CD4-positive, alpha-beta T cell (primary cell): ENCODE measurements at regions not wholly inside any gene's neighbourhood (a gene's known extent, or its start where the extent isn't known, plus 50 kb on each side); places are given as distances from the start of the nearest gene placed in this dataset.

Source experiments
- ATAC-seq: fragments of 200-7000 bp; cut with Tn5 transposase; one replicate; pipeline ENCODE4 v1.10.0; 2022; ENCODE audit warnings: mild to moderate bottlenecking; ENCODE audit not compliant: poor library complexity
- CTCF ChIA-PET: fragments of 350-600 bp; sonication (Branson Sonifier 250); formaldehyde crosslinking; loops from one replicate; lab custom pipeline; 2021; ENCODE audit warnings: antibody characterized with exemption, inconsistent platforms; lab: Charles Lee
- POLR2A ChIA-PET: fragments of 350-600 bp; sonication (Branson Sonifier 250); formaldehyde crosslinking; loops from one replicate; lab custom pipeline; 2021; ENCODE audit warnings: antibody characterized with exemption, inconsistent platforms; lab: Charles Lee
- DNase-seq, 14 experiments: peaks; one replicate each; pipeline ENCODE4 v3.0.0-alpha.2; 2013 to 2020; ENCODE audit warnings: mixed read lengths in 2 of 14
- H3K27ac ChIP-seq, 2 donors: one replicate each; pipeline versions ENCODE4 v1.5.1 to v1.7.0; 2013; ENCODE audit warnings: low read length in 2 of 2, low read depth in 1 of 2, mild to moderate bottlenecking in 1 of 2
- H3K27me3 ChIP-seq, 2 experiments: 1 replicate in 1 of 2; 2 replicates in 1 of 2; pipeline versions ENCODE4 v1.6.1 to v1.7.0; 2013; ENCODE audit warnings: low read length in 2 of 2, control low read depth in 1 of 2, mild to moderate bottlenecking in 1 of 2, moderate library complexity in 1 of 2; ENCODE audit not compliant: insufficient read depth in 2 of 2, control insufficient read depth in 1 of 2
- H3K36me3 ChIP-seq: one replicate; pipeline ENCODE4 v1.6.1; 2013; ENCODE audit warnings: low read length, control low read depth; ENCODE audit not compliant: insufficient read depth
- H3K4me1 ChIP-seq: one replicate; pipeline ENCODE4 v1.6.1; 2013; ENCODE audit warnings: low read length, control low read depth; ENCODE audit not compliant: insufficient read depth
- H3K4me3 ChIP-seq: one replicate; pipeline ENCODE4 v1.5.1; 2013; ENCODE audit warnings: mild to moderate bottlenecking, low read length, moderate library complexity
- H3K9me3 ChIP-seq, 2 experiments: 1 replicate in 1 of 2; 2 replicates in 1 of 2; pipeline versions ENCODE4 v1.6.1 to v1.7.0; 2013; ENCODE audit warnings: low read length in 2 of 2, mild to moderate bottlenecking in 2 of 2, control low read depth in 1 of 2, moderate library complexity in 1 of 2; ENCODE audit not compliant: control insufficient read depth in 1 of 2, insufficient read depth in 1 of 2
- H3K27ac Mint-ChIP-seq: one replicate; pipeline ENCODE4 v1.8.0; 2020; ENCODE audit warnings: mixed read lengths
- H3K27me3 Mint-ChIP-seq: one replicate; pipeline ENCODE4 v1.8.0; 2021; ENCODE audit warnings: mixed read lengths
- H3K36me3 Mint-ChIP-seq: one replicate; pipeline ENCODE4 v1.8.0; 2021; ENCODE audit warnings: low read depth, mixed read lengths
- H3K4me1 Mint-ChIP-seq: one replicate; pipeline ENCODE4 v1.8.0; 2021; ENCODE audit warnings: low read depth, mixed read lengths
- H3K4me3 Mint-ChIP-seq: one replicate; pipeline ENCODE4 v1.8.0; 2020; ENCODE audit warnings: mild to moderate bottlenecking, mixed read lengths
- H3K9me3 Mint-ChIP-seq: one replicate; pipeline ENCODE4 v1.8.0; 2020; ENCODE audit warnings: mixed read lengths
- CTCF ChIP-seq: fragments of 200-600 bp; IDR thresholded peaks from one replicate; pipeline ENCODE4 v1.8.0; 2022; ENCODE audit warnings: antibody characterized with exemption, mild to moderate bottlenecking
- intact Hi-C, 2 experiments: fragments of 100-400 bp; cut with DNase I in 1 of 2; cut with micrococcal nuclease in 1 of 2; formaldehyde crosslinking; loops; one replicate each; pipeline versions ENCODE4 v1.15.1 to v1.9.0; 2023 to 2025; cut with DNase I, micrococcal nuclease

DNA sequence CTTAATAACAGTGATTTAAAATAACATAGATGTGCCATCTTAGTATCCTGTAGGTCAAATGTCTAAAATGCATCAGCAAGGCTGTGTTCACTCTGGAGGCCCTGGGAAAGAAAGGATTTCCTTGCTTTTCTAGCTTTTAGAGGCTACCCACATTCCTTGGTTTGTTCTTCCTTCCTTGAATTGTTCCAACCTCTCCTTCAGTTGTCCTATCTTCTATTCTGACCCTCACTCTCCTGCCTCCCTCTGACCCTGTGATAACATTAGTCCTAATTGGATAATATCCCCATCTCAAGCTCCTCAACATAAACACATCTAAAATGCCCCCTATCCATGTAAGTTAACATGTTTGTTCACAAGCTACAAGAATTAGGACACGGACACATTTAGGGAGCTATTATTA lies 733.5 kb downstream of the SOCS6 start:
- H3K27ac Mint-ChIP-seq: no peak overlapping the region
- H3K27ac ChIP-seq: no peak overlapping the region
- H3K9me3 ChIP-seq: peaks cover 0 to 5% of the 10 kb centered on the region in 2 experiments
- DNase-seq (no peak), ATAC-seq (no peak)
- no peaks in the 10 kb centered on the region for H3K27me3 ChIP-seq
- ChIA-PET POLR2A (no interaction called here), CTCF (no interaction called here)
- H3K36me3 Mint-ChIP-seq: no peaks in the 10 kb centered on the region
- intact Hi-C loops: no loop called here
- no peaks in the 10 kb centered on the region for H3K4me1 ChIP-seq
- peaks cover 5% of the 10 kb centered on the region for H3K9me3 Mint-ChIP-seq
- no peaks in the 10 kb centered on the region for H3K27me3 Mint-ChIP-seq
- peaks cover 4% of the 10 kb centered on the region for H3K4me1 Mint-ChIP-seq
- TF ChIP-seq CTCF: no peak
- H3K36me3 ChIP-seq: no peaks in the 10 kb centered on the region
- no peak overlapping the region for H3K4me3 Mint-ChIP-seq
- H3K4me3 ChIP-seq: no peak overlapping the region

GRCh38 chr18:71021030-71021362 lies 732.2 kb downstream of the SOCS6 start:
- Mint-ChIP-seq H3K9me3 (peaks cover 5% of the 10 kb centered on the region), H3K4me1 (peaks cover 4% of the 10 kb centered on the region), H3K27ac (no peak overlapping the region), H3K4me3 (no peak overlapping the region), H3K27me3 (no peaks in the 10 kb centered on the region), H3K36me3 (no peaks in the 10 kb centered on the region)
- Histone ChIP-seq H3K9me3 (peaks cover 0 to 6% of the 10 kb centered on the region in 2 experiments), H3K27me3 (no peaks in the 10 kb centered on the region), H3K36me3 (no peaks in the 10 kb centered on the region), H3K4me1 (no peaks in the 10 kb centered on the region), H3K27ac (no peak overlapping the region), H3K4me3 (no peak overlapping the region)
- DNase-seq (no peak), ATAC-seq (no peak)
- intact Hi-C loops: no loop called here
- ChIA-PET POLR2A (no interaction called here), CTCF (no interaction called here)
- TF ChIP-seq CTCF: no peak

- POLR2A ChIA-PET: no interaction called here
- Mint-ChIP-seq H3K27me3 (no peaks in the 10 kb centered on the region), H3K27ac (no peak overlapping the region), H3K4me3 (no peak overlapping the region), H3K36me3 (no peaks in the 10 kb centered on the region), H3K9me3 (peaks cover 3% of the 10 kb centered on the region), H3K4me1 (peaks cover 4% of the 10 kb centered on the region)
- H3K27ac ChIP-seq: no peak overlapping the region
- DNase-seq (no peak), ATAC-seq (no peak)
- no peaks in the 10 kb centered on the region for H3K36me3 ChIP-seq
- H3K4me1 ChIP-seq: no peaks in the 10 kb centered on the region
- no peaks in the 10 kb centered on the region for H3K27me3 ChIP-seq
- H3K9me3 ChIP-seq: peaks cover 0 to 9% of the 10 kb centered on the region in 2 experiments
- no peak overlapping the region for H3K4me3 ChIP-seq
- no peak for TF ChIP-seq CTCF
- intact Hi-C loops: no loop called here
- CTCF ChIA-PET: no interaction called here
Observed at GRCh38 chr18:71020342-71021029, 731.6 kb downstream of the SOCS6 start.
